SK-N-SH (cell line): ENCODE measurements at regions not wholly inside any gene's neighbourhood (a gene's known extent, or its start where the extent isn't known, plus 50 kb on each side); places are given as distances from the start of the nearest gene placed in this dataset.

ENCODE experiments used
- CTCF ChIP-seq: fragments of 200-600 bp; sonication (generic); IDR thresholded peaks from 2 replicates; pipeline ENCODE4 v1.6.1; 2017; ENCODE audit warnings: antibody characterized with exemption, mild to moderate bottlenecking, moderate library complexity
- EP300 ChIP-seq, 2 experiments: IDR thresholded peaks; 2 replicates each; pipeline versions ENCODE4 v1.4.0 to v1.6.1; 2012; ENCODE audit warnings: borderline replicate concordance in 1 of 2, low read depth in 1 of 2, low read length in 1 of 2
- EZH2phosphoT487 ChIP-seq: fragments of 200-600 bp; sonication (generic); IDR thresholded peaks from 2 replicates; pipeline ENCODE4 v1.6.1; 2017; ENCODE audit warnings: low read depth, mixed run types, mild to moderate bottlenecking, antibody characterized with exemption, moderate library complexity, borderline replicate concordance
- PBX3 ChIP-seq: IDR thresholded peaks from 2 replicates; pipeline ENCODE4; 2012
- SMC3 ChIP-seq: IDR thresholded peaks from 2 replicates; pipeline ENCODE4 v1.6.1; 2012; ENCODE audit warnings: low read depth, low read length, improper control_type of control experiment
- TAF1 ChIP-seq: IDR thresholded peaks from 2 replicates; pipeline ENCODE4 v1.6.1; 2012; ENCODE audit warnings: low read depth, mild to moderate bottlenecking, low read length, moderate library complexity, borderline replicate concordance
- USF1 ChIP-seq: IDR thresholded peaks from 2 replicates; pipeline ENCODE4 v1.4.0; 2012; ENCODE audit warnings: low read depth, borderline replicate concordance
- USF2 ChIP-seq: fragments of 150-350 bp; IDR thresholded peaks from 2 replicates; pipeline ENCODE4 v1.6.1; 2017; ENCODE audit warnings: antibody characterized with exemption, low read length, low read depth, borderline replicate concordance
- ZBTB33 ChIP-seq: IDR thresholded peaks from 2 replicates; pipeline ENCODE4 v1.4.0; 2012; ENCODE audit warnings: low read depth, borderline replicate concordance

GRCh38 chr9:13457795-13458194 is 178.3 kb upstream of the MPDZ start:
- TF ChIP-seq EP300 (IDR thresholded peaks at IDR 0.05; ENCODE audit: borderline replicate concordance in 1 of 2, low read depth in 1 of 2, low read length in 1 of 2), result no peak
- TF ChIP-seq TAF1, result no peak
- TF ChIP-seq CTCF, result no peak
- no peak for TF ChIP-seq USF1
- TF ChIP-seq ZBTB33, result no peak
- TF ChIP-seq SMC3, result no peak
- no peak for TF ChIP-seq USF2
- no peak for TF ChIP-seq PBX3
- no peak for TF ChIP-seq EZH2phosphoT487
